GM12864 (cell line): ENCODE measurements at regions not wholly inside any gene's neighbourhood (a gene's known extent, or its start where the extent isn't known, plus 50 kb on each side); places are given as distances from the start of the nearest gene placed in this dataset.

ENCODE experiments used
- DNase-seq: peaks from one replicate; pipeline ENCODE4 v3.0.0-alpha.2; 2011; ENCODE audit warnings: low read depth
- H3K4me3 ChIP-seq: 2 replicates; pipeline ENCODE4 v1.5.1; 2011; ENCODE audit warnings: mild to moderate bottlenecking, low read depth, low read length, control low read depth
- CTCF ChIP-seq: IDR thresholded peaks from 2 replicates; pipeline ENCODE4 v1.5.1; 2011; ENCODE audit warnings: low read depth, mild to moderate bottlenecking, moderate library complexity, low read length, control low read depth, inconsistent platforms; ENCODE audit errors: missing control alignments

GRCh38 chr12:58086930-58087329 is 145.6 kb downstream of the ATP23 start:
- DNase-seq, result no peak
- no peak for TF ChIP-seq CTCF
- no peak overlapping the region for H3K4me3 ChIP-seq

- no peak overlapping the region for H3K4me3 ChIP-seq
- no peak for DNase-seq
- no peak for TF ChIP-seq CTCF
Measured at GRCh38 chr12:58087423-58088127, 146.2 kb downstream of the ATP23 start.

- TF ChIP-seq CTCF, result no peak
Measured at GRCh38 chr12:58089588-58089987, 148.2 kb downstream of the ATP23 start.

GRCh38 chr12:58090685-58091084 is 149.3 kb downstream of the ATP23 start:
- no peak overlapping the region for H3K4me3 ChIP-seq
- DNase-seq, result no peak
- no peak for TF ChIP-seq CTCF

More at GRCh38 chr12:58089588-58089987, 148.2 kb downstream of the ATP23 start:
- no peak for DNase-seq
- no peak overlapping the region for H3K4me3 ChIP-seq

- no peak for DNase-seq
- TF ChIP-seq CTCF, result no peak
- no peak overlapping the region for H3K4me3 ChIP-seq
Measured at GRCh38 chr12:58095002-58095401, 153.6 kb downstream of the ATP23 start.

- DNase-seq, result no peak
- no peak for TF ChIP-seq CTCF
- H3K4me3 ChIP-seq, result no peak overlapping the region
Measured at GRCh38 chr12:58097741-58098140, 156.4 kb downstream of the ATP23 start.

GRCh38 chr12:58099476-58099875 is 158.1 kb downstream of the ATP23 start:
- TF ChIP-seq CTCF, result no peak

More at GRCh38 chr12:58099476-58099875, 158.1 kb downstream of the ATP23 start:
- H3K4me3 ChIP-seq, result no peak overlapping the region
- DNase-seq, result no peak
